ENCODE measurements at regions not wholly inside any gene's neighbourhood (a gene's known extent, or its start where the extent isn't known, plus 50 kb on each side); places are given as distances from the start of the nearest gene placed in this dataset.
A peak's percentile ranks its signal among the peaks of the same experiment; 100 is the strongest.

- no peak for TF ChIP-seq CTCF (IDR thresholded peaks at IDR 0.05)
- no peak for TF ChIP-seq ZNF396 (CRISPR knock-in tag; IDR thresholded peaks at IDR 0.05; ENCODE audit: borderline replicate concordance)
- TF ChIP-seq ZNF423 (CRISPR knock-in tag; IDR thresholded peaks at IDR 0.05), result peak; percentile 79
- TF ChIP-seq E2F1 (CRISPR knock-in tag; IDR thresholded peaks at IDR 0.05), result no peak
- no peak for TF ChIP-seq ETV6 (CRISPR knock-in tag; IDR thresholded peaks at IDR 0.05)
- peak; percentile 66; the same call in 1 of the 2 replicates for TF ChIP-seq ZNF121 (CRISPR knock-in tag; IDR thresholded peaks at IDR 0.05)
- TF ChIP-seq RELA (CRISPR knock-in tag; IDR thresholded peaks at IDR 0.05; ENCODE audit: borderline replicate concordance), result no peak
- no peak for TF ChIP-seq ZBTB21 (CRISPR knock-in tag; IDR thresholded peaks at IDR 0.05; ENCODE audit: borderline replicate concordance)
- TF ChIP-seq SP1 (CRISPR knock-in tag; conservative IDR thresholded peaks at IDR 0.05), result no peak
- TF ChIP-seq ESRRA (CRISPR knock-in tag; IDR thresholded peaks at IDR 0.05; ENCODE audit: borderline replicate concordance), result no peak
- no peak for TF ChIP-seq SOX15 (CRISPR knock-in tag; IDR thresholded peaks at IDR 0.05)
- TF ChIP-seq STAT6 (CRISPR knock-in tag; conservative IDR thresholded peaks at IDR 0.05; ENCODE audit: low read depth), result no peak
These were observed 281.4 kb downstream of the HHIPL2 start (continued) for GRCh38 chr1:222266223-222267196.

GRCh38 chr1:222263791-222264190 is 284.1 kb downstream of the HHIPL2 start:
- no peaks in the 10 kb centered on the region for H3K27me3 Mint-ChIP-seq (ENCODE audit: low read depth)
- DNase-seq (ENCODE audit: low spot score), result no peak
- H3K27ac Mint-ChIP-seq, result no peak overlapping the region
- ChIA-PET CTCF (no interaction called here), POLR2A (interaction anchor here (1.2 kb wide), 1 partner anchor 23 kb away, joined by 3 read pairs; no protein-coding TSS in a partner anchor)
- no peak for ATAC-seq
- no peaks in the 10 kb centered on the region for H3K9me3 Mint-ChIP-seq
- peaks cover 23% of the 10 kb centered on the region for H3K4me1 Mint-ChIP-seq
- no peaks in the 10 kb centered on the region for H3K36me3 Mint-ChIP-seq
- H3K4me3 Mint-ChIP-seq, result no peak overlapping the region
- TF ChIP-seq SOX15 (CRISPR knock-in tag; IDR thresholded peaks at IDR 0.05) (no peak), CTCF (IDR thresholded peaks at IDR 0.05) (no peak), ZNF425 (CRISPR knock-in tag; conservative IDR thresholded peaks at IDR 0.05) (no peak), TEAD4 (CRISPR knock-in tag; IDR thresholded peaks at IDR 0.05) (no peak), CREM (CRISPR knock-in tag; IDR thresholded peaks at IDR 0.05) (no peak), ZBTB43 (CRISPR knock-in tag; IDR thresholded peaks at IDR 0.05) (no peak), ZNF138 (CRISPR knock-in tag; conservative IDR thresholded peaks at IDR 0.05) (no peak), HMGA2 (CRISPR knock-in tag; IDR thresholded peaks at IDR 0.05) (no peak), MLX (CRISPR knock-in tag; IDR thresholded peaks at IDR 0.05) (no peak), E2F5 (CRISPR knock-in tag; IDR thresholded peaks at IDR 0.05) (no peak), ZNF263 (CRISPR knock-in tag; IDR thresholded peaks at IDR 0.05; ENCODE audit: low read depth) (no peak), JUN (CRISPR knock-in tag; IDR thresholded peaks at IDR 0.05) (no peak), ZNF396 (CRISPR knock-in tag; IDR thresholded peaks at IDR 0.05; ENCODE audit: borderline replicate concordance) (no peak)

Measured in WTC11 (cell line).